Liver (tissue), 8 donors: ENCODE measurements at regions not wholly inside any gene's neighbourhood (a gene's known extent, or its start where the extent isn't known, plus 50 kb on each side); places are given as distances from the start of the nearest gene placed in this dataset.

Source experiments
- DNase-seq: peaks from one replicate; pipeline ENCODE4 v3.0.0-alpha.2; 2017; ENCODE audit warnings: low spot score
- H3K27ac ChIP-seq, 2 donors: one replicate each; pipeline ENCODE4 v1.7.0; 2013; ENCODE audit warnings: inconsistent platforms in 2 of 2, low read length in 2 of 2, control low read depth in 1 of 2, low read depth in 1 of 2, mild to moderate bottlenecking in 1 of 2
- H3K27me3 ChIP-seq, 4 donors: one replicate each; pipeline versions ENCODE4 v1.6.1 to v1.7.0; 2013; ENCODE audit warnings: low read length in 3 of 4, inconsistent platforms in 1 of 4, mild to moderate bottlenecking in 1 of 4, moderate library complexity in 1 of 4; ENCODE audit not compliant: control insufficient read depth in 4 of 4, insufficient read depth in 4 of 4
- H3K36me3 ChIP-seq, 4 donors: one replicate each; pipeline versions ENCODE4 v1.6.1 to v1.7.0; 2013; ENCODE audit warnings: low read length in 3 of 4, mild to moderate bottlenecking in 3 of 4, low read depth in 1 of 4, moderate library complexity in 1 of 4; ENCODE audit not compliant: control insufficient read depth in 4 of 4, insufficient read depth in 3 of 4
- H3K4me1 ChIP-seq, 4 donors: one replicate each; pipeline versions ENCODE4 v1.6.1 to v1.7.0; 2013; ENCODE audit warnings: low read length in 3 of 4, mild to moderate bottlenecking in 3 of 4, moderate library complexity in 1 of 4; ENCODE audit not compliant: control insufficient read depth in 4 of 4, insufficient read depth in 4 of 4
- H3K4me3 ChIP-seq, 3 donors: one replicate each; pipeline versions ENCODE4 v1.6.1 to v1.7.0; 2013; ENCODE audit warnings: low read length in 3 of 3, control low read depth in 1 of 3, low read depth in 1 of 3, mild to moderate bottlenecking in 1 of 3
- H3K9ac ChIP-seq, 2 donors: one replicate each; pipeline ENCODE4 v1.7.0; 2013; ENCODE audit warnings: low read length in 2 of 2, mild to moderate bottlenecking in 2 of 2, moderate library complexity in 2 of 2, control low read depth in 1 of 2, low read depth in 1 of 2
- H3K9me3 ChIP-seq, 4 donors: one replicate each; pipeline versions ENCODE4 v1.6.1 to v1.7.0; 2013; ENCODE audit warnings: low read length in 3 of 4; ENCODE audit not compliant: control insufficient read depth in 4 of 4
- ATF3 ChIP-seq: IDR thresholded peaks from 2 replicates; pipeline ENCODE4 v1.6.1; 2016; ENCODE audit warnings: antibody characterized with exemption
- CTCF ChIP-seq: fragments of 150-350 bp; IDR thresholded peaks from 2 replicates; pipeline ENCODE4 v1.5.1; 2017; ENCODE audit warnings: improper control_type of control experiment, low read depth, low read length; ENCODE audit not compliant: missing input control
- EGR1 ChIP-seq, 2 donors: IDR thresholded peaks; 2 replicates each; pipeline ENCODE4 v1.6.1; 2016 to 2018; ENCODE audit warnings: antibody characterized with exemption in 2 of 2, low read depth in 2 of 2
- FOXA1 ChIP-seq: IDR thresholded peaks from 2 replicates; pipeline ENCODE4 v1.6.1; 2016; ENCODE audit warnings: antibody characterized with exemption
- FOXA2 ChIP-seq: IDR thresholded peaks from 2 replicates; pipeline ENCODE4 v1.6.1; 2016; ENCODE audit warnings: antibody characterized with exemption
- HNF4G ChIP-seq: IDR thresholded peaks from 2 replicates; pipeline ENCODE4 v1.6.1; 2016; ENCODE audit warnings: antibody characterized with exemption
- JUND ChIP-seq, 2 donors: IDR thresholded peaks; 2 replicates each; pipeline ENCODE4 v1.6.1; 2016; ENCODE audit warnings: antibody characterized with exemption in 2 of 2
- NR2F2 ChIP-seq: IDR thresholded peaks from 2 replicates; pipeline ENCODE4 v1.6.1; 2016; ENCODE audit warnings: antibody characterized with exemption
- RAD21 ChIP-seq, 2 donors: IDR thresholded peaks; 2 replicates each; pipeline ENCODE4 v1.6.1; 2016; ENCODE audit warnings: antibody characterized with exemption in 2 of 2, mild to moderate bottlenecking in 2 of 2
- RXRA ChIP-seq, 2 donors: IDR thresholded peaks; 2 replicates each; pipeline ENCODE4 v1.6.1; 2017 to 2018; ENCODE audit warnings: antibody characterized with exemption in 2 of 2, mild to moderate bottlenecking in 1 of 2
- SP1 ChIP-seq: IDR thresholded peaks from 2 replicates; pipeline ENCODE4 v1.6.1; 2018; ENCODE audit warnings: antibody characterized with exemption, mild to moderate bottlenecking
- TAF1 ChIP-seq: conservative IDR thresholded peaks from 2 replicates; pipeline ENCODE4 v1.6.1; 2016; ENCODE audit warnings: antibody characterized with exemption, mild to moderate bottlenecking
- YY1 ChIP-seq: IDR thresholded peaks from 2 replicates; pipeline ENCODE4 v1.6.1; 2016; ENCODE audit warnings: antibody characterized with exemption, mild to moderate bottlenecking
- ZBTB33 ChIP-seq: IDR thresholded peaks from 2 replicates; pipeline ENCODE4 v1.6.1; 2016; ENCODE audit warnings: antibody characterized with exemption
- WGBS: extraction: QIAGEN DNeasy Blood & Tissue Kit; methylation state at CpG from one replicate; pipeline ENCODE4 v1.1.7; 2013; 5-methylcytosine and 5-hydroxymethylcytosine counted together
- TF ChIP-seq, protein P1 (sequence below): IDR thresholded peaks from 2 replicates; pipeline ENCODE4 v1.6.1; 2016; ENCODE audit warnings: antibody characterized with exemption
- donor health status: healthy.
- donor health status: healthy.
- donor health status: healthy.
- donor health status: healthy.
- donor health status: healthy.

GRCh38 chr5:19233573-19233972 lies 754.4 kb downstream of the CDH18 start:
- no peaks in the 10 kb centered on the region for H3K27me3 ChIP-seq
- H3K9ac ChIP-seq: no peak overlapping the region
- peaks cover 0 to 3% (median 0%) of the 10 kb centered on the region in 4 donors for H3K9me3 ChIP-seq
- no peak overlapping the region for H3K27ac ChIP-seq
- no peak overlapping the region for H3K4me3 ChIP-seq
- TF ChIP-seq ZBTB33: no peak
- TF ChIP-seq FOXA1: no peak
- TF ChIP-seq YY1: no peak
- no peak for TF ChIP-seq HNF4G
- no peak for TF ChIP-seq SP1
- TF ChIP-seq RAD21 (IDR thresholded peaks at IDR 0.05): no peak
- no peak for TF ChIP-seq RXRA (IDR thresholded peaks at IDR 0.05)
- H3K4me1 ChIP-seq: no peaks in the 10 kb centered on the region
- no peak for DNase-seq
- 89% methylated on average over 2 of the region's 2 CpGs for WGBS
- no peaks in the 10 kb centered on the region for H3K36me3 ChIP-seq

DNA sequence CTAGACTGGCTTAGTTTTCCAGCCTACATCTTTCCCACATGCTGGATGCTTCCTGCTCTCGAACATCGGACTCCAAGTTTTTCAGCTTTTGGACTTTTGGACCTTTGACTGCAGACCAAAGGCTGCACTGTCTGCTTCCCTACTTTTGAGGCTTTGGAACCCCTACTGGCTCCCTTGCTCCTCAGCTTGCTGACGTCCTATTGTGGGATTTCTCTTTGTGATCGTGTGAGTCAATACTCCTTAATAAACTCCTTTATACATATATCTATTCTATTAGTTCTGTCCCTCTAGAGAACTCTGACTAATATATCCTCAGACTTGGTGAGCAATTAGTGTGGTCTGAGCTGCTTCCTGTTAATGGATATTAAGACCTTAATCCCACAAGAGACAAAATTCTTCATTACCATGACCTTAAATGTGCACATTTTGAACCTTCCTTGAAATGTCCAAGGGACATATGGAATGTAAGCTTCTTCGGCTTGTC lies 752.9 kb downstream of the CDH18 start:
- H3K36me3 ChIP-seq: no peaks in the 10 kb centered on the region
- no peak for TF ChIP-seq EGR1 (IDR thresholded peaks at IDR 0.05; ENCODE audit: low read depth in 2 of 2)
- 66% methylated on average over 5 of the region's 5 CpGs for WGBS
- H3K4me1 ChIP-seq: no peaks in the 10 kb centered on the region
- no peaks in the 10 kb centered on the region for H3K27me3 ChIP-seq
- H3K9ac ChIP-seq: no peak overlapping the region
- no peak for DNase-seq
- no peak overlapping the region for H3K4me3 ChIP-seq
- H3K27ac ChIP-seq: no peak overlapping the region
- H3K9me3 ChIP-seq: peaks cover 0 to 3% (median 0%) of the 10 kb centered on the region in 4 donors

- Histone ChIP-seq H3K36me3 (no peaks in the 10 kb centered on the region), H3K9ac (no peak overlapping the region), H3K27ac (no peak overlapping the region), H3K4me1 (no peaks in the 10 kb centered on the region), H3K9me3 (no peaks in the 10 kb centered on the region), H3K27me3 (no peaks in the 10 kb centered on the region), H3K4me3 (no peak overlapping the region)
- 49% methylated on average over 1 of the region's 1 CpG for WGBS
- no peak for TF ChIP-seq JUND (IDR thresholded peaks at IDR 0.05)
- no peak for TF ChIP-seq TAF1
- TF ChIP-seq CTCF: no peak
- TF ChIP-seq ZBTB33: no peak
- no peak for TF ChIP-seq RAD21 (IDR thresholded peaks at IDR 0.05)
- TF ChIP-seq RXRA (IDR thresholded peaks at IDR 0.05): no peak
- no peak for TF ChIP-seq FOXA2
- TF ChIP-seq EGR1 (IDR thresholded peaks at IDR 0.05; ENCODE audit: low read depth in 2 of 2): no peak
- TF ChIP-seq FOXA1: no peak
- TF ChIP-seq NR2F2: no peak
- TF ChIP-seq, protein P1, sequence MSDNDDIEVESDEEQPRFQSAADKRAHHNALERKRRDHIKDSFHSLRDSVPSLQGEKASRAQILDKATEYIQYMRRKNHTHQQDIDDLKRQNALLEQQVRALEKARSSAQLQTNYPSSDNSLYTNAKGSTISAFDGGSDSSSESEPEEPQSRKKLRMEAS: no peak
- no peak for TF ChIP-seq ATF3
- no peak for DNase-seq
Observed at GRCh38 chr5:19240170-19240569, 747.8 kb downstream of the CDH18 start.
